ENCODE measurements at regions not wholly inside any gene's neighbourhood (a gene's known extent, or its start where the extent isn't known, plus 50 kb on each side); places are given as distances from the start of the nearest gene placed in this dataset.

DNA sequence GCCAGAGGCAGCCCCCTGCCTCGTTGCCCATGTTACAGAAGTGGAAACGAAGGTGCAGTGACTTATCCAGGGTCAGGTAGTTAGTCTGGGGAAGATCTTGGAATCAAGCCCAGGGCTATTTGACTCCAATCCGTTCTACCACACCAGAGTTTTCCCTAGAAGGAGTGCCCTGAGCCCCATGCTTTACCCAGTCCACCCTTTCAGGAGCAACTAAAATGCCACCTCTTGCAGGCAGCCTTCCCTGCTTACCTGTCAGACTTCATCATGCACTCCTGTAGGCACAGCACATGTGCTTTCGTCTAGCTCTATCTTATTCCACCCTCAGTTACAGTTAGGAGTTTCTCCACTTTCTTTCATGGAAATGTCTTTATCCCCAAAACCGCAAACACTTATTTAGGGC, 80.2 kb downstream of the CHST1 start:
- Histone ChIP-seq H3K27me3 (ENCODE audit: control insufficient read depth, insufficient read depth, low read length) (no peaks in the 10 kb centered on the region), H3K9me3 (ENCODE audit: control insufficient read depth, insufficient read depth, low read length) (no peaks in the 10 kb centered on the region), H3K4me3 (ENCODE audit: low read depth, low read length) (no peak overlapping the region), H3K27ac (ENCODE audit: low read depth, low read length) (no peak overlapping the region)
- TF ChIP-seq, protein P1, sequence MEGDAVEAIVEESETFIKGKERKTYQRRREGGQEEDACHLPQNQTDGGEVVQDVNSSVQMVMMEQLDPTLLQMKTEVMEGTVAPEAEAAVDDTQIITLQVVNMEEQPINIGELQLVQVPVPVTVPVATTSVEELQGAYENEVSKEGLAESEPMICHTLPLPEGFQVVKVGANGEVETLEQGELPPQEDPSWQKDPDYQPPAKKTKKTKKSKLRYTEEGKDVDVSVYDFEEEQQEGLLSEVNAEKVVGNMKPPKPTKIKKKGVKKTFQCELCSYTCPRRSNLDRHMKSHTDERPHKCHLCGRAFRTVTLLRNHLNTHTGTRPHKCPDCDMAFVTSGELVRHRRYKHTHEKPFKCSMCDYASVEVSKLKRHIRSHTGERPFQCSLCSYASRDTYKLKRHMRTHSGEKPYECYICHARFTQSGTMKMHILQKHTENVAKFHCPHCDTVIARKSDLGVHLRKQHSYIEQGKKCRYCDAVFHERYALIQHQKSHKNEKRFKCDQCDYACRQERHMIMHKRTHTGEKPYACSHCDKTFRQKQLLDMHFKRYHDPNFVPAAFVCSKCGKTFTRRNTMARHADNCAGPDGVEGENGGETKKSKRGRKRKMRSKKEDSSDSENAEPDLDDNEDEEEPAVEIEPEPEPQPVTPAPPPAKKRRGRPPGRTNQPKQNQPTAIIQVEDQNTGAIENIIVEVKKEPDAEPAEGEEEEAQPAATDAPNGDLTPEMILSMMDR (IDR thresholded peaks at IDR 0.05; ENCODE audit: low read depth, low read length) = no peak
- no peak for DNase-seq (ENCODE audit: low read depth, low spot score)
- CTCF ChIA-PET = no interaction called here
- POLR2A ChIA-PET = no interaction called here

DNA sequence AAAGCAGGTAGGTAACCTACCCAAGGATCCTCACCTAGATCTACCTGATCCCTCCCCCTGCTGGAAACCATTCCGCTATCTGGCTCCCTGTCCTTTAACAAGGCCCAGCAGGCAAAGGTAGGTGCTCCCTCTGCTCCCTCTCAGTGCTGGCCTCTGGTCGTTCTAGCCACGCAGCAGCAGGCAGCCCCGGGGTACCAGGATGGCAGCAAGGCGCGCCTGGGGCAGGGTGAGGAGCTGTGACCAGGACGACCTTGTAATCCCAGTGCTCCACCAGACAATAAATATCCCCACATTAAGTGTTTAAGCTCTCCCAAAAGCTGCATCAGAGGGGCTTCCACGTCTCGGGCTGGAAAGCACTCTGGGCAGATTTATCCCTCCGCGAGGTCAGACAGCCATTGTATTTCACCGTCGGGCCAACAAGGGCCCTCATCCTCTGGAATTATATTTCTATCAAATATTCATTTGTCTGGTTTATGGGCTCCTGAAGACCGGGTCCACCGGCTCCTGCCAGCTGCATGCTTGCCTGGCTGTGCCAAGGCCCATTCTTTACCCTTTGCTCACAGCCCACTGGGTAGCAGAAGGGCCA, 81.3 kb downstream of the CHST1 start:
- Histone ChIP-seq H3K27me3 (ENCODE audit: control insufficient read depth, insufficient read depth, low read length) (no peaks in the 10 kb centered on the region), H3K9me3 (ENCODE audit: control insufficient read depth, insufficient read depth, low read length) (no peaks in the 10 kb centered on the region), H3K27ac (ENCODE audit: low read depth, low read length) (no peak overlapping the region), H3K4me3 (ENCODE audit: low read depth, low read length) (no peak overlapping the region)
- DNase-seq (ENCODE audit: low read depth, low spot score) = no peak
- TF ChIP-seq, protein P1 (IDR thresholded peaks at IDR 0.05; ENCODE audit: low read depth, low read length) = no peak
- ChIA-PET POLR2A (no interaction called here), CTCF (no interaction called here)

DNA sequence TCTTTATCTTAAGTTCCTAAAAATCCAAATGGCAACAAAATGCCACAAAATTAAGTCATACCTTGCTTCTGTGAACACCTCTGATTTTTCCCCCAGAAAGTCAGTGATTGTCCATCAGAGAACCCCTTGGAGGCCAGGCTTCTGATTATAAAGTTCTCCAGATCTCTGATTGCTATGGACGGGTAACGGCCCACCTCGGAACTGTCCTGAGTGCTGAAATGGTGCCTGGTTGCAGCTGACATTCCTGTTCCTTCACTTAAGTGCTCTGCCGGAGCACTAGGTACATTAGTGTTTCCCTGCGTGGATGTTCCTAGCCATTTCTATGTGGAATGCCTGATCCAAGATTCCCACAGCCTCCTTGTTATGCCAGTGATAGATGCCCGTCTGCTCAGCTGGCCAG, 85.0 kb downstream of the CHST1 start:
- TF ChIP-seq, protein P1 (IDR thresholded peaks at IDR 0.05; ENCODE audit: low read depth, low read length) = no peak
- H3K4me3 ChIP-seq (ENCODE audit: low read depth, low read length) = no peak overlapping the region
- DNase-seq (ENCODE audit: low read depth, low spot score) = no peak
- ChIA-PET CTCF (no interaction called here), POLR2A (no interaction called here)
- no peaks in the 10 kb centered on the region for H3K9me3 ChIP-seq (ENCODE audit: control insufficient read depth, insufficient read depth, low read length)
- no peaks in the 10 kb centered on the region for H3K27me3 ChIP-seq (ENCODE audit: control insufficient read depth, insufficient read depth, low read length)
- no peak overlapping the region for H3K27ac ChIP-seq (ENCODE audit: low read depth, low read length)

DNA sequence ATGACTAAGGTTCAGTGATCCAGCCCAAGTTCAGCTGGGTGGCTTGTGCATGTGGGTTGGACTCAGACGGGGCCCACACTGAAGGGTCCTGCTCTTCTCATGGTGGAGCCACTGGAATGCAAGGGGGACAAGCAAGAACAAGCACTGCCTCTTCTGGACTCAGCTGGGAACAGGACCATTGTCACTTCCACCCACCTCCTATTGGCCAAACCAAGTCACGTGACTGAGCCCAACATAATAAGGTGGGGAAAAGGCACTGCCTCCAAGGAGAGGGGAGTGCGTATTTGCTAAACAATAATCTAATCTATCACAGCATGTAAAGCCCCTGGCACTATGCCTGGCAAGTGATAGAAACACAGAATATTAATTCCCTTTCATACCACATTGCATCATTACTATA, 87.1 kb downstream of the CHST1 start:
- Histone ChIP-seq H3K4me3 (ENCODE audit: low read depth, low read length) (no peak overlapping the region), H3K27me3 (ENCODE audit: control insufficient read depth, insufficient read depth, low read length) (peaks cover 5% of the 10 kb centered on the region)
- CTCF ChIA-PET = interaction anchor here (1.4 kb wide), 1 partner anchor 76 kb away, joined by 4 read pairs; no protein-coding TSS in a partner anchor

DNA sequence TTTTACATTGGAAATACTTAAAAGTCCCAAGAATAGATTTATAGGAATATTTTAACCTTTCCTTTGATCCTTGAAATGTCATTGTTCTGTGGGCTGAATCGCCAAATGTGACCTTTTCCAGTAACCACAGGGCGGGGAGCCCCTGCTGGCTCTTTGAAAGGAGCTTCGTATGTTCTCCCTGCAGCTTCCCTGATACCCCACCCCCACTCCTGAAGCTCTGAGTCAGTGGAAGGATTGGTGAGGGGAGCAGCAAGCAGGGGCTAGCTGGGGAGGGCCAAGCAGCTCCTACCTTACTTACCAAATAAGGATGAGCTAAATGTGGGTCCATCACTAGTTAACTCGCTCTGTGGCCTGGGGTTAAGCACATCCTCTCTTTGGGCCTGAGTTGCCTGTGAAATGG, 87.7 kb downstream of the CHST1 start:
- TF ChIP-seq, protein P1 (IDR thresholded peaks at IDR 0.05; ENCODE audit: low read depth, low read length) = no peak
- Histone ChIP-seq H3K4me3 (ENCODE audit: low read depth, low read length) (no peak overlapping the region), H3K27me3 (ENCODE audit: control insufficient read depth, insufficient read depth, low read length) (peaks cover 5% of the 10 kb centered on the region), H3K27ac (ENCODE audit: low read depth, low read length) (no peak overlapping the region), H3K9me3 (ENCODE audit: control insufficient read depth, insufficient read depth, low read length) (no peaks in the 10 kb centered on the region)
- DNase-seq (ENCODE audit: low read depth, low spot score) = no peak
- POLR2A ChIA-PET = no interaction called here
- CTCF ChIA-PET = interaction anchor here (1.4 kb wide), 1 partner anchor 77 kb away, joined by 4 read pairs; no protein-coding TSS in a partner anchor

More for the DNA sequence above, 87.1 kb downstream of the CHST1 start:
- H3K27ac ChIP-seq (ENCODE audit: low read depth, low read length) = no peak overlapping the region
- no peaks in the 10 kb centered on the region for H3K9me3 ChIP-seq (ENCODE audit: control insufficient read depth, insufficient read depth, low read length)
- POLR2A ChIA-PET = no interaction called here
- TF ChIP-seq, protein P1 (IDR thresholded peaks at IDR 0.05; ENCODE audit: low read depth, low read length) = no peak
- DNase-seq (ENCODE audit: low read depth, low spot score) = no peak
